Type B pancreatic cell (in vitro differentiated cells): ENCODE measurements at regions not wholly inside any gene's neighbourhood (a gene's known extent, or its start where the extent isn't known, plus 50 kb on each side); places are given as distances from the start of the nearest gene placed in this dataset.

Experiments
- DNase-seq: peaks from one replicate; pipeline ENCODE4 v3.0.0; 2021; ENCODE audit warnings: mixed read lengths; ENCODE audit not compliant: unreplicated experiment; ENCODE audit errors: extremely low spot score
- H3K27ac Mint-ChIP-seq: 2 replicates; pipeline ENCODE4 v1.8.0; 2021; ENCODE audit warnings: mild to moderate bottlenecking, mixed read lengths
- H3K27me3 Mint-ChIP-seq: 2 replicates; pipeline ENCODE4 v1.8.0; 2021; ENCODE audit warnings: mixed read lengths
- H3K36me3 Mint-ChIP-seq: 2 replicates; pipeline ENCODE4 v1.8.0; 2021; ENCODE audit warnings: mixed read lengths
- H3K4me1 Mint-ChIP-seq: one replicate; pipeline ENCODE4 v1.8.0; 2021; ENCODE audit warnings: mixed read lengths; ENCODE audit not compliant: unreplicated experiment
- H3K4me3 Mint-ChIP-seq: 2 replicates; pipeline ENCODE4 v1.8.0; 2021; ENCODE audit warnings: mild to moderate bottlenecking, mixed read lengths
- H3K9me3 Mint-ChIP-seq: 2 replicates; pipeline ENCODE4 v1.8.0; 2021; ENCODE audit warnings: mixed read lengths
- CTCF ChIP-seq: fragments of 200-600 bp; sonication (generic); conservative IDR thresholded peaks from 2 replicates; pipeline ENCODE4 v1.5.0; 2021; ENCODE audit warnings: antibody characterized with exemption, mild to moderate bottlenecking

- H3K9me3 Mint-ChIP-seq, result peaks cover 6% of the 10 kb centered on the region
- no peak overlapping the region for H3K27ac Mint-ChIP-seq
- no peak overlapping the region for H3K4me3 Mint-ChIP-seq
- TF ChIP-seq CTCF, result no peak
- H3K27me3 Mint-ChIP-seq, result no peaks in the 10 kb centered on the region
- peaks cover 13% of the 10 kb centered on the region for H3K4me1 Mint-ChIP-seq
- no peak for DNase-seq
- no peaks in the 10 kb centered on the region for H3K36me3 Mint-ChIP-seq
Measured at GRCh38 chr5:163908253-163908652, 402.8 kb downstream of the MAT2B start.

- no peaks in the 10 kb centered on the region for H3K36me3 Mint-ChIP-seq
- peaks cover 13% of the 10 kb centered on the region for H3K4me1 Mint-ChIP-seq
- DNase-seq, result no peak
- H3K4me3 Mint-ChIP-seq, result no peak overlapping the region
- H3K27ac Mint-ChIP-seq, result no peak overlapping the region
- H3K27me3 Mint-ChIP-seq, result no peaks in the 10 kb centered on the region
- TF ChIP-seq CTCF, result no peak
- H3K9me3 Mint-ChIP-seq, result peaks cover 6% of the 10 kb centered on the region
Measured at GRCh38 chr5:163910226-163910625, 404.8 kb downstream of the MAT2B start.

GRCh38 chr5:163912046-163912445 lies 406.6 kb downstream of the MAT2B start:
- TF ChIP-seq CTCF, result no peak
- Mint-ChIP-seq H3K27ac (no peak overlapping the region), H3K4me3 (no peak overlapping the region), H3K4me1 (peaks cover 19% of the 10 kb centered on the region), H3K9me3 (peaks cover 6% of the 10 kb centered on the region), H3K27me3 (no peaks in the 10 kb centered on the region), H3K36me3 (no peaks in the 10 kb centered on the region)
- no peak for DNase-seq

GRCh38 chr5:163913548-163913947 lies 408.1 kb downstream of the MAT2B start:
- H3K4me3 Mint-ChIP-seq, result no peak overlapping the region
- H3K36me3 Mint-ChIP-seq, result no peaks in the 10 kb centered on the region
- no peaks in the 10 kb centered on the region for H3K9me3 Mint-ChIP-seq
- H3K4me1 Mint-ChIP-seq, result peaks cover 19% of the 10 kb centered on the region
- H3K27ac Mint-ChIP-seq, result no peak overlapping the region
- DNase-seq, result no peak
- H3K27me3 Mint-ChIP-seq, result no peaks in the 10 kb centered on the region
- TF ChIP-seq CTCF, result peak; percentile 41

- TF ChIP-seq CTCF, result no peak
- no peaks in the 10 kb centered on the region for H3K9me3 Mint-ChIP-seq
- peaks cover 19% of the 10 kb centered on the region for H3K4me1 Mint-ChIP-seq
- no peaks in the 10 kb centered on the region for H3K36me3 Mint-ChIP-seq
- no peak overlapping the region for H3K27ac Mint-ChIP-seq
- DNase-seq, result no peak
- H3K4me3 Mint-ChIP-seq, result no peak overlapping the region
- H3K27me3 Mint-ChIP-seq, result no peaks in the 10 kb centered on the region
Measured at GRCh38 chr5:163914910-163915309, 409.5 kb downstream of the MAT2B start.

GRCh38 chr5:163915481-163915961 lies 410.1 kb downstream of the MAT2B start:
- H3K36me3 Mint-ChIP-seq, result no peaks in the 10 kb centered on the region
- no peaks in the 10 kb centered on the region for H3K9me3 Mint-ChIP-seq
- peaks cover 19% of the 10 kb centered on the region for H3K4me1 Mint-ChIP-seq
- no peak overlapping the region for H3K4me3 Mint-ChIP-seq
- H3K27me3 Mint-ChIP-seq, result no peaks in the 10 kb centered on the region
- H3K27ac Mint-ChIP-seq, result no peak overlapping the region
- TF ChIP-seq CTCF, result no peak
- DNase-seq, result no peak
